ENCODE measurements at regions not wholly inside any gene's neighbourhood (a gene's known extent, or its start where the extent isn't known, plus 50 kb on each side); places are given as distances from the start of the nearest gene placed in this dataset.

DNA sequence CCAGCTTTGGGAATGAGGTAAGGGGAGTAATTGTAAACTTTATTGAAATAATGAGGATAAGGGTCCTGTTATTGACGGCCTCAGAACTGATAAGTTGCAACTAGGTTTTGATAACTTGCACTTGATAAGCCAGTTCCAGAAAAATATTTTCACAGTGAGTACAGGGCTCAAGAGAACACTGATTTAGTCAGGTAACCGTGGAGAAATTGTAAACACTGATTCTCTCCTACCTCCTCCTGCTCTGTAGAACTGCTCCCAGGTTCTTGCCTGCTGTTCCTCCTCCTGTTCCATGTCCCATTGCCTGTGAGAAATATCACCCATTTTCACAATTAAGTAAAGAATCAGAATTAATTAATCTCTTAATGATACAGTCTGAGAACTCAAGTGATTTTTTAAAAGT, 55.0 kb upstream of the CXXC4 start:
- no peaks in the 10 kb centered on the region for H3K27me3 ChIP-seq (replicated peaks; ENCODE audit: control insufficient read depth, insufficient read depth, low read length)
- H3K9me3 ChIP-seq = no peaks in the 10 kb centered on the region
- Mint-ChIP-seq H3K36me3 (ENCODE audit: insufficient read depth, unreplicated experiment) (no peaks in the 10 kb centered on the region), H3K9me3 (ENCODE audit: unreplicated experiment) (no peaks in the 10 kb centered on the region), H3K4me3 (ENCODE audit: unreplicated experiment) (no peak overlapping the region), H3K27me3 (ENCODE audit: insufficient read depth, unreplicated experiment) (peaks cover 6% of the 10 kb centered on the region), H3K4me1 (ENCODE audit: low read depth, unreplicated experiment) (no peaks in the 10 kb centered on the region), H3K27ac (ENCODE audit: unreplicated experiment) (no peak overlapping the region)
- no peak for DNase-seq
- no peaks in the 10 kb centered on the region for H3K4me1 ChIP-seq
- intact Hi-C loops (cut with micrococcal nuclease; ENCODE audit: unreplicated experiment) = no loop called here
- no peaks in the 10 kb centered on the region for H3K36me3 ChIP-seq (ENCODE audit: control insufficient read depth, insufficient read depth, low read length)
- POLR2A ChIA-PET = no interaction called here
- H3K4me3 ChIP-seq (ENCODE audit: low read depth, low read length) = no peak overlapping the region
- CTCF ChIA-PET = no interaction called here
- no TSS peak for BruUV-seq (replicated peaks)
- TF ChIP-seq, protein P1, sequence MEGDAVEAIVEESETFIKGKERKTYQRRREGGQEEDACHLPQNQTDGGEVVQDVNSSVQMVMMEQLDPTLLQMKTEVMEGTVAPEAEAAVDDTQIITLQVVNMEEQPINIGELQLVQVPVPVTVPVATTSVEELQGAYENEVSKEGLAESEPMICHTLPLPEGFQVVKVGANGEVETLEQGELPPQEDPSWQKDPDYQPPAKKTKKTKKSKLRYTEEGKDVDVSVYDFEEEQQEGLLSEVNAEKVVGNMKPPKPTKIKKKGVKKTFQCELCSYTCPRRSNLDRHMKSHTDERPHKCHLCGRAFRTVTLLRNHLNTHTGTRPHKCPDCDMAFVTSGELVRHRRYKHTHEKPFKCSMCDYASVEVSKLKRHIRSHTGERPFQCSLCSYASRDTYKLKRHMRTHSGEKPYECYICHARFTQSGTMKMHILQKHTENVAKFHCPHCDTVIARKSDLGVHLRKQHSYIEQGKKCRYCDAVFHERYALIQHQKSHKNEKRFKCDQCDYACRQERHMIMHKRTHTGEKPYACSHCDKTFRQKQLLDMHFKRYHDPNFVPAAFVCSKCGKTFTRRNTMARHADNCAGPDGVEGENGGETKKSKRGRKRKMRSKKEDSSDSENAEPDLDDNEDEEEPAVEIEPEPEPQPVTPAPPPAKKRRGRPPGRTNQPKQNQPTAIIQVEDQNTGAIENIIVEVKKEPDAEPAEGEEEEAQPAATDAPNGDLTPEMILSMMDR (IDR thresholded peaks at IDR 0.05; ENCODE audit: insufficient read depth in 1 of 2, low read depth in 1 of 2, low read length in 1 of 2, severe bottlenecking in 1 of 2, unreplicated experiment in 1 of 2) = no peak

DNA sequence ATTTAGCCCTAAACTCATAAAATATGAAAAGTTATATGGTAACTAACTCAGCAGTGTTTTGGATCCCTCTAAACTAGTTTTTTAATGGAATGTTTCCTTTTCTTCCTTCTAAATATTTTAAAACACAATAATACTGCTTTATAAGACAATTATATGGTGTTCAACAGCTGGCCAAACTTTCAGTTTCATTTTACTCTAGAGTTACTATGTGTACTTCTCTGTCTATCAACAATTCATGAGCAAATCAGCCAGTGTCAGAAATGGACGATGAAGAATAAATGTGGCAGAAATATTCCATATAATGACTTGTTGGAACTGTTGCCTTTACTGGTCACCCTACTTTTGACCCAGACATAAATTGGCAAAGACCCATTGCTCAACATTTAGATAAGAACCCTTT, 64.8 kb upstream of the CXXC4 start:
- Mint-ChIP-seq H3K4me3 (ENCODE audit: unreplicated experiment) (no peak overlapping the region), H3K4me1 (ENCODE audit: low read depth, unreplicated experiment) (no peaks in the 10 kb centered on the region), H3K36me3 (ENCODE audit: insufficient read depth, unreplicated experiment) (no peaks in the 10 kb centered on the region), H3K9me3 (ENCODE audit: unreplicated experiment) (no peaks in the 10 kb centered on the region), H3K27me3 (ENCODE audit: insufficient read depth, unreplicated experiment) (peaks cover 8% of the 10 kb centered on the region), H3K27ac (ENCODE audit: unreplicated experiment) (no peak overlapping the region)
- Histone ChIP-seq H3K36me3 (ENCODE audit: control insufficient read depth, insufficient read depth, low read length) (no peaks in the 10 kb centered on the region), H3K4me3 (ENCODE audit: low read depth, low read length) (no peak overlapping the region), H3K4me1 (no peaks in the 10 kb centered on the region), H3K27me3 (replicated peaks; ENCODE audit: control insufficient read depth, insufficient read depth, low read length) (no peaks in the 10 kb centered on the region), H3K9me3 (no peaks in the 10 kb centered on the region)
- ChIA-PET POLR2A (no interaction called here), CTCF (no interaction called here)
- TF ChIP-seq, protein P1 (IDR thresholded peaks at IDR 0.05; ENCODE audit: insufficient read depth in 1 of 2, low read depth in 1 of 2, low read length in 1 of 2, severe bottlenecking in 1 of 2, unreplicated experiment in 1 of 2) = no peak
- DNase-seq = no peak
- intact Hi-C loops (cut with micrococcal nuclease; ENCODE audit: unreplicated experiment) = no loop called here
- no TSS peak for BruUV-seq (replicated peaks)

GRCh38 chr4:104571341-104571740, 76.6 kb upstream of the CXXC4 start:
- Mint-ChIP-seq H3K9me3 (ENCODE audit: unreplicated experiment) (no peaks in the 10 kb centered on the region), H3K27ac (ENCODE audit: unreplicated experiment) (no peak overlapping the region), H3K36me3 (ENCODE audit: insufficient read depth, unreplicated experiment) (no peaks in the 10 kb centered on the region), H3K27me3 (ENCODE audit: insufficient read depth, unreplicated experiment) (peaks cover 10% of the 10 kb centered on the region), H3K4me1 (ENCODE audit: low read depth, unreplicated experiment) (no peaks in the 10 kb centered on the region), H3K4me3 (ENCODE audit: unreplicated experiment) (no peak overlapping the region)
- ChIA-PET CTCF (no interaction called here), POLR2A (no interaction called here)
- Histone ChIP-seq H3K27me3 (replicated peaks; ENCODE audit: control insufficient read depth, insufficient read depth, low read length) (no peaks in the 10 kb centered on the region), H3K4me3 (ENCODE audit: low read depth, low read length) (no peak overlapping the region), H3K4me1 (no peaks in the 10 kb centered on the region), H3K36me3 (ENCODE audit: control insufficient read depth, insufficient read depth, low read length) (no peaks in the 10 kb centered on the region), H3K9me3 (no peaks in the 10 kb centered on the region)
- no peak for DNase-seq
- BruUV-seq (replicated peaks) = no TSS peak
- intact Hi-C loops (cut with micrococcal nuclease; ENCODE audit: unreplicated experiment) = no loop called here
- TF ChIP-seq, protein P1 (IDR thresholded peaks at IDR 0.05; ENCODE audit: insufficient read depth in 1 of 2, low read depth in 1 of 2, low read length in 1 of 2, severe bottlenecking in 1 of 2, unreplicated experiment in 1 of 2) = no peak

Data from Caco-2 (cell line).